ENCODE measurements at regions not wholly inside any gene's neighbourhood (a gene's known extent, or its start where the extent isn't known, plus 50 kb on each side); places are given as distances from the start of the nearest gene placed in this dataset.

- no peak for TF ChIP-seq CTCF (IDR thresholded peaks at IDR 0.05; ENCODE audit: low read depth, low read length)
- TF ChIP-seq EZH2phosphoT487 (IDR thresholded peaks at IDR 0.05; ENCODE audit: low read depth), result no peak
Observed at GRCh38 chrX:13121020-13121555, 76.7 kb upstream of the FAM9C start.
